ENCODE measurements at regions not wholly inside any gene's neighbourhood (a gene's known extent, or its start where the extent isn't known, plus 50 kb on each side); places are given as distances from the start of the nearest gene placed in this dataset.

GRCh38 chr10:23540401-23541030 is 101.6 kb downstream of the OTUD1 start:
- TF ChIP-seq, protein P1, sequence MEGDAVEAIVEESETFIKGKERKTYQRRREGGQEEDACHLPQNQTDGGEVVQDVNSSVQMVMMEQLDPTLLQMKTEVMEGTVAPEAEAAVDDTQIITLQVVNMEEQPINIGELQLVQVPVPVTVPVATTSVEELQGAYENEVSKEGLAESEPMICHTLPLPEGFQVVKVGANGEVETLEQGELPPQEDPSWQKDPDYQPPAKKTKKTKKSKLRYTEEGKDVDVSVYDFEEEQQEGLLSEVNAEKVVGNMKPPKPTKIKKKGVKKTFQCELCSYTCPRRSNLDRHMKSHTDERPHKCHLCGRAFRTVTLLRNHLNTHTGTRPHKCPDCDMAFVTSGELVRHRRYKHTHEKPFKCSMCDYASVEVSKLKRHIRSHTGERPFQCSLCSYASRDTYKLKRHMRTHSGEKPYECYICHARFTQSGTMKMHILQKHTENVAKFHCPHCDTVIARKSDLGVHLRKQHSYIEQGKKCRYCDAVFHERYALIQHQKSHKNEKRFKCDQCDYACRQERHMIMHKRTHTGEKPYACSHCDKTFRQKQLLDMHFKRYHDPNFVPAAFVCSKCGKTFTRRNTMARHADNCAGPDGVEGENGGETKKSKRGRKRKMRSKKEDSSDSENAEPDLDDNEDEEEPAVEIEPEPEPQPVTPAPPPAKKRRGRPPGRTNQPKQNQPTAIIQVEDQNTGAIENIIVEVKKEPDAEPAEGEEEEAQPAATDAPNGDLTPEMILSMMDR (conservative IDR thresholded peaks at IDR 0.05 in 1 of 2, IDR thresholded peaks at IDR 0.05 in 1 of 2; ENCODE audit: extremely low read depth in 1 of 2, insufficient read depth in 1 of 2, low read depth in 1 of 2, low read length in 2 of 2), result no peak
- no peak for TF ChIP-seq EZH2 (IDR thresholded peaks at IDR 0.05; ENCODE audit: borderline replicate concordance, low read length)

All from mammary epithelial cell (primary cell).